MCF 10A (cell line): ENCODE measurements at regions not wholly inside any gene's neighbourhood (a gene's known extent, or its start where the extent isn't known, plus 50 kb on each side); places are given as distances from the start of the nearest gene placed in this dataset.

Source experiments
- BruUV-seq: library from RNA; stranded (reverse); fragments of 400-500 nt; replicated peaks from 2 replicates; lab custom pipeline; 2021; lab: Mats Ljungman, UMichigan
- CTCF ChIA-PET: fragments of 300-600 bp; sonication (Branson Sonifier 250); formaldehyde crosslinking; extraction: SDS; loops from one replicate; lab custom pipeline; 2021; ENCODE audit warnings: antibody characterized with exemption, inconsistent platforms; lab: Yijun Ruan, JAX
- POLR2A ChIA-PET: fragments of 300-600, 350-650 bp; sonication (Branson Sonifier 250); formaldehyde crosslinking; extraction: SDS; loops from one replicate; lab custom pipeline; 2020; ENCODE audit warnings: antibody characterized with exemption, inconsistent platforms; lab: Yijun Ruan, JAX
- DNase-seq: peaks from one replicate; pipeline ENCODE4 v3.0.0-alpha.2; 2018; ENCODE audit not compliant: unreplicated experiment
- H3K27ac Mint-ChIP-seq: one replicate; pipeline ENCODE4 v1.8.0; 2022; ENCODE audit warnings: mild to moderate bottlenecking, low read depth, mixed read lengths; ENCODE audit not compliant: unreplicated experiment
- H3K27me3 Mint-ChIP-seq: one replicate; pipeline ENCODE4 v1.8.0; 2022; ENCODE audit warnings: mixed read lengths; ENCODE audit not compliant: insufficient read depth, unreplicated experiment
- H3K36me3 Mint-ChIP-seq: one replicate; pipeline ENCODE4 v1.8.0; 2022; ENCODE audit warnings: mild to moderate bottlenecking, moderate library complexity, mixed read lengths; ENCODE audit not compliant: insufficient read depth, unreplicated experiment
- H3K4me1 Mint-ChIP-seq: one replicate; pipeline ENCODE4 v1.8.0; 2022; ENCODE audit warnings: mixed read lengths; ENCODE audit not compliant: insufficient read depth, unreplicated experiment
- H3K4me3 Mint-ChIP-seq: one replicate; pipeline ENCODE4 v1.8.0; 2022; ENCODE audit warnings: mild to moderate bottlenecking, moderate library complexity, mixed read lengths; ENCODE audit not compliant: unreplicated experiment
- H3K9me3 Mint-ChIP-seq: one replicate; pipeline ENCODE4 v1.8.0; 2022; ENCODE audit warnings: mixed read lengths; ENCODE audit not compliant: unreplicated experiment
- intact Hi-C: fragments of 100-400 bp; cut with micrococcal nuclease; formaldehyde crosslinking; loops from 2 replicates; pipeline ENCODE4 v1.14.1; 2022
- TF ChIP-seq, protein P1 (sequence below): fragments of 200-600 bp; IDR thresholded peaks from one replicate; pipeline ENCODE4 v1.8.0; 2022; ENCODE audit warnings: antibody characterized with exemption, mild to moderate bottlenecking; ENCODE audit not compliant: unreplicated experiment

DNA sequence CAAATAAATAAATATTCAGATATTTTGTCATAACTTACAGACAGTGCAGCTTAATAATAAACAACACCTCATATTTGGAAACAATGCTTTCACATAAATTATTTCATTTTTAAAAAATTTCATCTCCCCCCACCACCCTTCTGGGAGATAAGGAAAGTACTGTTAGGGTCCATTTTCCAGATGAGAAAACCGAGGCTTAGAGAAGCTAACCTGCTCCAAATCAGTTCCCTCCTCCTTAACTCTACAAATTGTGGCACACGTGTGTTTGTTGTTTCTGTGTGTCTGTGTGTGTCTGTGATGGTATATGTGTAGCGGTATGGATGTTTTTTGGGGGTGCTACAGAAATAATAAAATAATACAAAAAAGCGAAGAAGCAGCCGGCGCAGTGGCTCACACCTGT lies 54.2 kb upstream of the NAA20 start:
- H3K27me3 Mint-ChIP-seq, result no peaks in the 10 kb centered on the region
- H3K36me3 Mint-ChIP-seq, result peaks cover 25% of the 10 kb centered on the region
- no peak overlapping the region for H3K4me3 Mint-ChIP-seq
- H3K27ac Mint-ChIP-seq, result no peak overlapping the region
- BruUV-seq, result no TSS peak
- no peak for DNase-seq
- POLR2A ChIA-PET, result interaction anchor here (0.6 to 12.1 kb wide), 6 partner anchors 10 to 213 kb away, joined by 3 to 354 read pairs (median 22); no protein-coding TSS in a partner anchor
- CTCF ChIA-PET, result interaction anchor here (0.7 to 2.9 kb wide), 8 partner anchors 12 to 178 kb away, joined by 3 to 16 read pairs (median 6); no protein-coding TSS in a partner anchor
- TF ChIP-seq, protein P1, sequence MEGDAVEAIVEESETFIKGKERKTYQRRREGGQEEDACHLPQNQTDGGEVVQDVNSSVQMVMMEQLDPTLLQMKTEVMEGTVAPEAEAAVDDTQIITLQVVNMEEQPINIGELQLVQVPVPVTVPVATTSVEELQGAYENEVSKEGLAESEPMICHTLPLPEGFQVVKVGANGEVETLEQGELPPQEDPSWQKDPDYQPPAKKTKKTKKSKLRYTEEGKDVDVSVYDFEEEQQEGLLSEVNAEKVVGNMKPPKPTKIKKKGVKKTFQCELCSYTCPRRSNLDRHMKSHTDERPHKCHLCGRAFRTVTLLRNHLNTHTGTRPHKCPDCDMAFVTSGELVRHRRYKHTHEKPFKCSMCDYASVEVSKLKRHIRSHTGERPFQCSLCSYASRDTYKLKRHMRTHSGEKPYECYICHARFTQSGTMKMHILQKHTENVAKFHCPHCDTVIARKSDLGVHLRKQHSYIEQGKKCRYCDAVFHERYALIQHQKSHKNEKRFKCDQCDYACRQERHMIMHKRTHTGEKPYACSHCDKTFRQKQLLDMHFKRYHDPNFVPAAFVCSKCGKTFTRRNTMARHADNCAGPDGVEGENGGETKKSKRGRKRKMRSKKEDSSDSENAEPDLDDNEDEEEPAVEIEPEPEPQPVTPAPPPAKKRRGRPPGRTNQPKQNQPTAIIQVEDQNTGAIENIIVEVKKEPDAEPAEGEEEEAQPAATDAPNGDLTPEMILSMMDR, result no peak
- intact Hi-C loops, result loop anchor here (5.0 kb wide), 1 partner anchor 36 kb away; no protein-coding TSS in a partner anchor
- peaks cover 19% of the 10 kb centered on the region for H3K4me1 Mint-ChIP-seq
- no peaks in the 10 kb centered on the region for H3K9me3 Mint-ChIP-seq

DNA sequence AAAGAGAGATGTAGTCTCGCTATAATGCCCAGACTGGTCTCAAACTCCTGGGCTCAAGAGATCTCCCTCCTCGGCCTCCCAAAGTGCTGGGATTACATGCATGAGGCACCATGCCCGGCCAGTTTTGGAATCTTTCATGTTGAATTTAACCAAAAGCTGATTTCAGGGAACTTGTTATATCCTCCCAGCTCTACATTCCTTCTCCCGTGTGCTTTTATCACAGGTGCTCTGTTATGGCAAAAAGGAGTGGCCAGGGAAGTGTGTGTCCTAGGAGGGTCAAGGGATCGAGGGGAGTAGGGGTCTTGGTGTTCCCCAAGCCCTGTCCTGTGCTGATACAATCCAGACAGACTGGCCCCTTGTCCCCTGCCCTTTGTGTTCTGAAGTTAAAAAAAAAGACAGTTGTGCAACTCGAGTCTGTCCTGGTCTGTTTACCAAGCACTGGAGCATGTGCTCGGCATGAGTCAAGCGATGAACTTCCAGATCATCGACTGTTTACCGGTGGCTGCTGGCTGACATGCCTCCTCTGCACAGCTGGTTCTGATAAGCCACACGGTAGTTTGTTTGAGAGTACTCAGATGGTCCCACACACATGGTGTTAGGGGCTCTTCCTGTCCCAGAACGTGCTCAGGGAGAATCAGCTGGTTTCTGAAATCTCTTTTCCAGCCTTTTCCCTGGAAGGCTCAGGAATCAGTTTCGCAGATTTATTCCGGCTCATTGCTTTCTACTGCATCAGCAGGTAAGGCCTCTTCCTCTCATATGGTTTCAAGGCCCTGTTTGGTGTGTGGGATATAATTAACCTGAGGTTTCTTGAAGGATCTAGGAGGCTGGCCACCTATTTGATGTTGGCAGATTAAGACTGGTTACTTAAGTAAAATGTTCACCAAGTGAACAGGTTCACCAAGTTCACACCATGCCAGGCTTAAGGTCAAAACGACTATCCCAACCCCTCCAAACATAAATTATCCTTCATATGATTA lies 52.6 kb upstream of the NAA20 start:
- ChIA-PET POLR2A (interaction anchor here (0.6 to 12.1 kb wide), 26 partner anchors 8 to 488 kb away, joined by 3 to 354 read pairs (median 4); partner anchors contain the start of genes CFAP61, CRNKL1 and NAA20), CTCF (interaction anchor here (0.6 to 2.9 kb wide), 12 partner anchors 10 to 271 kb away, joined by 3 to 16 read pairs (median 4); no protein-coding TSS in a partner anchor)
- peak; percentile 80 for DNase-seq
- TF ChIP-seq, protein P1, result no peak
- no peaks in the 10 kb centered on the region for H3K9me3 Mint-ChIP-seq
- H3K27me3 Mint-ChIP-seq, result no peaks in the 10 kb centered on the region
- peaks cover 15% of the 10 kb centered on the region for H3K4me1 Mint-ChIP-seq
- peaks cover 19% of the 10 kb centered on the region for H3K36me3 Mint-ChIP-seq
- BruUV-seq, result no TSS peak
- H3K27ac Mint-ChIP-seq, result peak overlapping the region; percentile 87
- H3K4me3 Mint-ChIP-seq, result no peak overlapping the region
- intact Hi-C loops, result loop anchor here (5.0 kb wide), 1 partner anchor 37 kb away; no protein-coding TSS in a partner anchor

DNA sequence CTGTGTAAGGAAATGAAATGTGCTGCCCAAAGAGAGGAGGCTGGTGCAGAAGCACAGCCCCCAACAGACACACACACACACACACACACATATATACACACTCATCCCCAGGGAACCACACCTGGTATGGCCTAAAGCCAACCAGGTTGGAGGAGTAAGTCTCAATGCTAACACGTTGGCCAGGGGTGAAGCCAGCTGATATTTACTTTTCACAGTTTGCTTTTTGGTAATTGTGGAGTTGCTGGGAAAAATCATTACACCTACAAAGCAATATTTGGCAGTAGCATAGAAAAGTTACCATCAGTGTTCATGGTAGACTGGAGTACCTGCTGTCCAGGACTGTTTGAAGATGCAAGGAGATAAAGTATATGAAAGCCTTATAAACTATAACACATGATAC lies 50.3 kb upstream of the NAA20 start:
- no peaks in the 10 kb centered on the region for H3K9me3 Mint-ChIP-seq
- H3K36me3 Mint-ChIP-seq, result peaks cover 19% of the 10 kb centered on the region
- DNase-seq, result peak; percentile 31
- H3K27me3 Mint-ChIP-seq, result no peaks in the 10 kb centered on the region
- H3K27ac Mint-ChIP-seq, result no peak overlapping the region
- ChIA-PET POLR2A (interaction anchor here (1.5 to 13.0 kb wide), 5 partner anchors 6 to 230 kb away, joined by 4 to 354 read pairs (median 30); no protein-coding TSS in a partner anchor), CTCF (interaction anchor here (0.7 to 2.3 kb wide), 3 partner anchors 138 to 273 kb away, joined by 3 to 9 read pairs (median 6); no protein-coding TSS in a partner anchor)
- BruUV-seq, result no TSS peak
- intact Hi-C loops, result no loop called here
- H3K4me1 Mint-ChIP-seq, result peaks cover 14% of the 10 kb centered on the region
- TF ChIP-seq, protein P1, result no peak
- no peak overlapping the region for H3K4me3 Mint-ChIP-seq
